Activated CD8-positive, alpha-beta memory T cell treated with anti-CD3 and anti-CD28 coated beads, Interleukin-2, amount 10 ng/mL, durations not matched to agents 7 days and 5 days (primary cell): ENCODE measurements at regions not wholly inside any gene's neighbourhood (a gene's known extent, or its start where the extent isn't known, plus 50 kb on each side); places are given as distances from the start of the nearest gene placed in this dataset.

Source experiments
- ATAC-seq: fragments of 150-1000 bp; cut with Tn5 transposase; one replicate; pipeline ENCODE4 v1.10.0; 2021; ENCODE audit warnings: moderate library complexity
- CTCF ChIA-PET: fragments of 350-600 bp; sonication (Branson Sonifier 250); formaldehyde crosslinking; loops from one replicate; lab custom pipeline; 2021; ENCODE audit warnings: antibody characterized with exemption; lab: Charles Lee
- DNase-seq: peaks from one replicate; pipeline ENCODE4 v3.0.0-alpha.2; 2020
- H3K27ac Mint-ChIP-seq: one replicate; pipeline ENCODE4 v1.8.0; 2021; ENCODE audit warnings: mild to moderate bottlenecking, mixed read lengths
- H3K27me3 Mint-ChIP-seq: one replicate; pipeline ENCODE4 v1.8.0; 2021; ENCODE audit warnings: mixed read lengths
- H3K36me3 Mint-ChIP-seq: one replicate; pipeline ENCODE4 v1.8.0; 2021; ENCODE audit warnings: mild to moderate bottlenecking, mixed read lengths
- H3K4me1 Mint-ChIP-seq: one replicate; pipeline ENCODE4 v1.8.0; 2021; ENCODE audit warnings: mixed read lengths
- H3K4me3 Mint-ChIP-seq: one replicate; pipeline ENCODE4 v1.8.0; 2021; ENCODE audit warnings: mild to moderate bottlenecking, moderate library complexity, mixed read lengths
- H3K9me3 Mint-ChIP-seq: one replicate; pipeline ENCODE4 v1.8.0; 2022; ENCODE audit warnings: low read depth, mixed read lengths

GRCh38 chr14:101233391-101233790, 327.9 kb upstream of the DIO3 start:
- CTCF ChIA-PET: no interaction called here
- H3K4me3 Mint-ChIP-seq: no peak overlapping the region
- H3K9me3 Mint-ChIP-seq: no peaks in the 10 kb centered on the region
- no peaks in the 10 kb centered on the region for H3K4me1 Mint-ChIP-seq
- ATAC-seq (no peak), DNase-seq (no peak)
- H3K27ac Mint-ChIP-seq: no peak overlapping the region
- H3K36me3 Mint-ChIP-seq: no peaks in the 10 kb centered on the region
- no peaks in the 10 kb centered on the region for H3K27me3 Mint-ChIP-seq

DNA sequence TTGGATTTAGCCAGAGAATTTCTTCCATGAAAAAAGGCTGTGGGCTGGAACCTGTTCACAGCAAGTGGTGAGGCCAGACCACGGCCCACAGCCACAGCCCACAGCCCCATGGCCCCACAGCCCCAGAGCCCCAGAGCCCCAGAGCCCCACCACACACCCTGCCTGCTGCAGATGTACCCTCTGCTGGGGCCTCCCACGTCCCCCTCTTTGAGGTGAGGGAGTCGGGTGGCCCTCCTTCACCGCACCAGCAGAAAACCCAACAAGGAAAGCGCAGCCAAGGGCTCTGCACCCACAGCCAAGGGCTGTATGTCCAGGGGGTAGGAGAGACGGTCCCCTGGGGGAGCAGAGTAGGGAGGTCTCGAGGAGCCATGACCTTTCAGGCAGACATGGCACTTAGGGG, 327.5 kb upstream of the DIO3 start:
- H3K4me3 Mint-ChIP-seq: no peak overlapping the region
- H3K4me1 Mint-ChIP-seq: no peaks in the 10 kb centered on the region
- no peaks in the 10 kb centered on the region for H3K36me3 Mint-ChIP-seq
- DNase-seq (no peak), ATAC-seq (no peak)
- CTCF ChIA-PET: no interaction called here
- no peak overlapping the region for H3K27ac Mint-ChIP-seq
- no peaks in the 10 kb centered on the region for H3K9me3 Mint-ChIP-seq
- H3K27me3 Mint-ChIP-seq: no peaks in the 10 kb centered on the region

GRCh38 chr14:101234244-101234937, 326.9 kb upstream of the DIO3 start:
- Mint-ChIP-seq H3K27me3 (no peaks in the 10 kb centered on the region), H3K4me1 (no peaks in the 10 kb centered on the region), H3K4me3 (no peak overlapping the region), H3K9me3 (no peaks in the 10 kb centered on the region), H3K36me3 (no peaks in the 10 kb centered on the region), H3K27ac (no peak overlapping the region)
- DNase-seq: no peak
- ATAC-seq: no peak
- CTCF ChIA-PET: interaction anchor here (1.6 kb wide), 1 partner anchor 384 kb away, joined by 8 read pairs; no protein-coding TSS in a partner anchor

DNA sequence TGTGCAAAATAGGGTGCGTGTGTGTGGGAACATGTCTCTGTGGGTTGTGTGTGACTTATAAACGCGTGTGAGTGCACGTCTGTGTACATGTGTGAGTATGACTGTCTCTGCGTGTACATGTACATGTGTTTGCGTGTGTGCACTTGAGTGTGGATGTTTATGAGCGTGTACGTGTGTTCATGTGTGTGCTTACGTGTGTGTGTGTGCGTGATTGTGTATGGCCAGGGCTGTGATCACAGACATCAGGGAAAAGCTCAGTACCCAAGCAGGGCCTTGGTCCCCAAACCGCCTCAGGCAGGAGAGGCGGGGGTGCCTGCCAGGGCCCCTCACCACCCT, 326.3 kb upstream of the DIO3 start:
- Mint-ChIP-seq H3K36me3 (no peaks in the 10 kb centered on the region), H3K27me3 (no peaks in the 10 kb centered on the region), H3K4me1 (no peaks in the 10 kb centered on the region), H3K9me3 (no peaks in the 10 kb centered on the region), H3K4me3 (no peak overlapping the region), H3K27ac (no peak overlapping the region)
- ATAC-seq (no peak), DNase-seq (no peak)
- CTCF ChIA-PET: interaction anchor here (1.6 kb wide), 1 partner anchor 384 kb away, joined by 8 read pairs; no protein-coding TSS in a partner anchor

- no peak for DNase-seq
- Mint-ChIP-seq H3K4me1 (no peaks in the 10 kb centered on the region), H3K27me3 (no peaks in the 10 kb centered on the region), H3K9me3 (no peaks in the 10 kb centered on the region), H3K27ac (no peak overlapping the region), H3K36me3 (no peaks in the 10 kb centered on the region), H3K4me3 (no peak overlapping the region)
- CTCF ChIA-PET: interaction anchor here (1.6 kb wide), 1 partner anchor 385 kb away, joined by 8 read pairs; no protein-coding TSS in a partner anchor
- peak; percentile 47 for ATAC-seq
Measured at GRCh38 chr14:101235335-101236103, 325.8 kb upstream of the DIO3 start.

- Mint-ChIP-seq H3K9me3 (no peaks in the 10 kb centered on the region), H3K27me3 (no peaks in the 10 kb centered on the region), H3K27ac (no peak overlapping the region), H3K36me3 (no peaks in the 10 kb centered on the region), H3K4me3 (no peak overlapping the region), H3K4me1 (no peaks in the 10 kb centered on the region)
- ATAC-seq (no peak), DNase-seq (no peak)
- CTCF ChIA-PET: interaction anchor here (1.2 kb wide), 1 partner anchor 11 kb away, joined by 3 read pairs; no protein-coding TSS in a partner anchor
Measured at GRCh38 chr14:101236496-101237251, 324.6 kb upstream of the DIO3 start.

- Mint-ChIP-seq H3K36me3 (no peaks in the 10 kb centered on the region), H3K9me3 (no peaks in the 10 kb centered on the region), H3K4me1 (no peaks in the 10 kb centered on the region), H3K27me3 (no peaks in the 10 kb centered on the region), H3K27ac (no peak overlapping the region), H3K4me3 (no peak overlapping the region)
- DNase-seq (no peak), ATAC-seq (no peak)
- CTCF ChIA-PET: interaction anchor here (1.2 kb wide), 1 partner anchor 12 kb away, joined by 3 read pairs; no protein-coding TSS in a partner anchor
Measured at GRCh38 chr14:101237252-101237616, 324.1 kb upstream of the DIO3 start.

DNA sequence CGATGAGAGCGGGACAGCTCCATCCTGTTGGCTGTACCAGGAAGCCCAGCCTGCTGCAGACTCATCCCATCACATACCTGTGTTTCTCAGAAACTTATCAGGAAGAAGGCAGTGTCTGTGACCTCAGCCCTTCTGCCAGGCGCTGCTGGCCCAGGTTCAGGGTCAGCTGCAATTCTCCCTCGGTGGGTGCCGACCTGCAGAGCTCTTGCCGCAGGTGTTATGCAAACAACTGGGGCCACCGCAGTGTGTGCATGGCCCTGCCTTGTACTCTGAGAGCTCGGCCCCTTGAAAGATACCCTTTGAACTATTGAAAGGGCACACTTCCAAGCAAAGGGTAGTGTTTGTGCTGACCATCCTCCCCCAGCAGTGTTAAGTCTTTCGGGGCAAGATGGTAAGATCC, 322.2 kb upstream of the DIO3 start:
- Mint-ChIP-seq H3K27me3 (no peaks in the 10 kb centered on the region), H3K27ac (no peak overlapping the region), H3K4me1 (no peaks in the 10 kb centered on the region), H3K9me3 (no peaks in the 10 kb centered on the region), H3K36me3 (no peaks in the 10 kb centered on the region), H3K4me3 (no peak overlapping the region)
- CTCF ChIA-PET: no interaction called here
- DNase-seq (no peak), ATAC-seq (no peak)

GRCh38 chr14:101241147-101241546, 320.1 kb upstream of the DIO3 start:
- DNase-seq (no peak), ATAC-seq (no peak)
- Mint-ChIP-seq H3K4me3 (no peak overlapping the region), H3K36me3 (no peaks in the 10 kb centered on the region), H3K9me3 (no peaks in the 10 kb centered on the region), H3K4me1 (no peaks in the 10 kb centered on the region), H3K27ac (no peak overlapping the region), H3K27me3 (no peaks in the 10 kb centered on the region)
- CTCF ChIA-PET: no interaction called here

GRCh38 chr14:101241807-101242278, 319.5 kb upstream of the DIO3 start:
- no peaks in the 10 kb centered on the region for H3K27me3 Mint-ChIP-seq

GRCh38 chr14:101242442-101243385, 318.6 kb upstream of the DIO3 start:
- H3K36me3 Mint-ChIP-seq: no peaks in the 10 kb centered on the region
- no peak overlapping the region for H3K27ac Mint-ChIP-seq
- H3K4me1 Mint-ChIP-seq: no peaks in the 10 kb centered on the region
- ATAC-seq (no peak), DNase-seq (peak; percentile 36)
- no peak overlapping the region for H3K4me3 Mint-ChIP-seq
- CTCF ChIA-PET: no interaction called here
- no peaks in the 10 kb centered on the region for H3K27me3 Mint-ChIP-seq
- no peaks in the 10 kb centered on the region for H3K9me3 Mint-ChIP-seq

More at GRCh38 chr14:101241807-101242278, 319.5 kb upstream of the DIO3 start:
- Mint-ChIP-seq H3K27ac (no peak overlapping the region), H3K9me3 (no peaks in the 10 kb centered on the region), H3K36me3 (no peaks in the 10 kb centered on the region), H3K4me3 (no peak overlapping the region), H3K4me1 (no peaks in the 10 kb centered on the region)
- ATAC-seq (no peak), DNase-seq (no peak)
- CTCF ChIA-PET: no interaction called here

GRCh38 chr14:101243587-101244338, 317.5 kb upstream of the DIO3 start:
- no peak for ATAC-seq
- peak; percentile 14 for DNase-seq
- Mint-ChIP-seq H3K4me1 (no peaks in the 10 kb centered on the region), H3K9me3 (no peaks in the 10 kb centered on the region), H3K27me3 (no peaks in the 10 kb centered on the region), H3K4me3 (no peak overlapping the region), H3K27ac (no peak overlapping the region), H3K36me3 (no peaks in the 10 kb centered on the region)
- CTCF ChIA-PET: no interaction called here
